ENCODE measurements at regions not wholly inside any gene's neighbourhood (a gene's known extent, or its start where the extent isn't known, plus 50 kb on each side); places are given as distances from the start of the nearest gene placed in this dataset.
A peak's percentile ranks its signal among the peaks of the same experiment; 100 is the strongest.

- TF ChIP-seq FOXM1 (IDR thresholded peaks at IDR 0.05; ENCODE audit: borderline replicate concordance, low read depth) = no peak
- TF ChIP-seq MAX (IDR thresholded peaks at IDR 0.05) = peak; percentile 23; the same call in 1 of the 2 replicates
- no peak for TF ChIP-seq EP300 (IDR thresholded peaks at IDR 0.05; ENCODE audit: borderline replicate concordance)
- TF ChIP-seq CEBPB (IDR thresholded peaks at IDR 0.05) = peak; percentile 72
- TF ChIP-seq EGR1 (IDR thresholded peaks at IDR 0.05) = no peak
- 0 out of 2 replicates have a peak, but pooled peaks have one; percentile 0 for TF ChIP-seq RAD21 (IDR thresholded peaks at IDR 0.05; ENCODE audit: low read depth)
- TF ChIP-seq YY1 (IDR thresholded peaks at IDR 0.05; ENCODE audit: low read depth) = no peak
- TF ChIP-seq USF1 (IDR thresholded peaks at IDR 0.05) = no peak
- TF ChIP-seq, protein P1, sequence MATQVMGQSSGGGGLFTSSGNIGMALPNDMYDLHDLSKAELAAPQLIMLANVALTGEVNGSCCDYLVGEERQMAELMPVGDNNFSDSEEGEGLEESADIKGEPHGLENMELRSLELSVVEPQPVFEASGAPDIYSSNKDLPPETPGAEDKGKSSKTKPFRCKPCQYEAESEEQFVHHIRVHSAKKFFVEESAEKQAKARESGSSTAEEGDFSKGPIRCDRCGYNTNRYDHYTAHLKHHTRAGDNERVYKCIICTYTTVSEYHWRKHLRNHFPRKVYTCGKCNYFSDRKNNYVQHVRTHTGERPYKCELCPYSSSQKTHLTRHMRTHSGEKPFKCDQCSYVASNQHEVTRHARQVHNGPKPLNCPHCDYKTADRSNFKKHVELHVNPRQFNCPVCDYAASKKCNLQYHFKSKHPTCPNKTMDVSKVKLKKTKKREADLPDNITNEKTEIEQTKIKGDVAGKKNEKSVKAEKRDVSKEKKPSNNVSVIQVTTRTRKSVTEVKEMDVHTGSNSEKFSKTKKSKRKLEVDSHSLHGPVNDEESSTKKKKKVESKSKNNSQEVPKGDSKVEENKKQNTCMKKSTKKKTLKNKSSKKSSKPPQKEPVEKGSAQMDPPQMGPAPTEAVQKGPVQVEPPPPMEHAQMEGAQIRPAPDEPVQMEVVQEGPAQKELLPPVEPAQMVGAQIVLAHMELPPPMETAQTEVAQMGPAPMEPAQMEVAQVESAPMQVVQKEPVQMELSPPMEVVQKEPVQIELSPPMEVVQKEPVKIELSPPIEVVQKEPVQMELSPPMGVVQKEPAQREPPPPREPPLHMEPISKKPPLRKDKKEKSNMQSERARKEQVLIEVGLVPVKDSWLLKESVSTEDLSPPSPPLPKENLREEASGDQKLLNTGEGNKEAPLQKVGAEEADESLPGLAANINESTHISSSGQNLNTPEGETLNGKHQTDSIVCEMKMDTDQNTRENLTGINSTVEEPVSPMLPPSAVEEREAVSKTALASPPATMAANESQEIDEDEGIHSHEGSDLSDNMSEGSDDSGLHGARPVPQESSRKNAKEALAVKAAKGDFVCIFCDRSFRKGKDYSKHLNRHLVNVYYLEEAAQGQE (IDR thresholded peaks at IDR 0.05; ENCODE audit: low read depth) = no peak
These were observed 215.8 kb downstream of the ZFP36L2 start for GRCh38 chr2:43010438-43011157.

Measured in Ishikawa (cell line).